H1 (cell line): ENCODE measurements at regions not wholly inside any gene's neighbourhood (a gene's known extent, or its start where the extent isn't known, plus 50 kb on each side); places are given as distances from the start of the nearest gene placed in this dataset.

Experiments used
- CTCF ChIA-PET: fragments of 300-600 bp; sonication (Branson Sonifier 250); formaldehyde crosslinking; loops from one replicate; lab custom pipeline; 2021; ENCODE audit not compliant: partially characterized antibody; lab: Charles Lee
- POLR2A ChIA-PET: fragments of 300-600 bp; sonication (Branson Sonifier 250); formaldehyde crosslinking; loops from one replicate; lab custom pipeline; 2021; ENCODE audit warnings: inconsistent platforms; ENCODE audit not compliant: partially characterized antibody; lab: Charles Lee
- DNase-seq, 2 experiments: peaks; one replicate each; pipeline versions ENCODE4 v3.0.0 to v3.0.0-alpha.2; 2010 to 2022; ENCODE audit warnings: low spot score in 2 of 2, low read depth in 1 of 2, mixed read lengths in 1 of 2
- FAIRE-seq: peaks from 2 replicates; lab custom pipeline; 2011; peaks lifted over from hg19 to GRCh38; lab: Jason Lieb, UNC
- H2AFZ ChIP-seq: 2 replicates; pipeline ENCODE4 v1.8.1; 2012; ENCODE audit warnings: low read length, inconsistent platforms
- H2AK5ac ChIP-seq: 2 replicates; pipeline ENCODE4 v1.6.1; 2013; ENCODE audit warnings: low read depth, low read length
- H2BK120ac ChIP-seq: replicated peaks from 2 replicates; pipeline ENCODE3; 2013; ENCODE audit warnings: low read depth, low read length, inconsistent platforms
- H2BK12ac ChIP-seq: 2 replicates; pipeline ENCODE4 v1.6.1; 2013; ENCODE audit warnings: low read depth, low read length
- H2BK15ac ChIP-seq: 2 replicates; pipeline ENCODE4 v1.6.1; 2013; ENCODE audit warnings: low read length
- H2BK20ac ChIP-seq: 2 replicates; pipeline ENCODE4 v1.6.1; 2013; ENCODE audit warnings: low read length
- H2BK5ac ChIP-seq: 2 replicates; pipeline ENCODE4 v1.6.1; 2013; ENCODE audit warnings: low read depth, low read length
- H3K14ac ChIP-seq: 2 replicates; pipeline ENCODE4 v1.6.1; 2013; ENCODE audit warnings: inconsistent platforms; ENCODE audit not compliant: insufficient read length
- H3K18ac ChIP-seq: 2 replicates; pipeline ENCODE4 v1.6.1; 2013; ENCODE audit warnings: low read length; ENCODE audit errors: extremely low read depth
- H3K23ac ChIP-seq: 2 replicates; pipeline ENCODE4 v1.6.1; 2013; ENCODE audit warnings: inconsistent platforms; ENCODE audit not compliant: insufficient read length
- H3K23me2 ChIP-seq: 2 replicates; pipeline ENCODE4 v1.6.1; 2013; ENCODE audit warnings: low read depth, low read length
- H3K27ac ChIP-seq: 2 replicates; pipeline ENCODE4 v1.6.1; 2011; ENCODE audit warnings: low read depth, low read length, inconsistent platforms
- H3K27me3 ChIP-seq, 4 experiments: replicated peaks in 1 of 4; 1 replicate in 1 of 4; 2 replicates in 3 of 4; pipeline versions ENCODE4 v1.6.1 to v1.8.1; 2011 to 2013; ENCODE audit warnings: low read length in 3 of 4, mild to moderate bottlenecking in 3 of 4, inconsistent platforms in 2 of 4, mixed read lengths in 2 of 4, moderate library complexity in 1 of 4; ENCODE audit not compliant: control insufficient read depth in 3 of 4, insufficient read depth in 3 of 4; ENCODE audit errors: extremely low read depth in 1 of 4
- H3K36me3 ChIP-seq, 4 experiments: 2 replicates each; pipeline versions ENCODE4 v1.6.1 to v1.8.1; 2011 to 2013; ENCODE audit warnings: mild to moderate bottlenecking in 4 of 4, low read length in 3 of 4, moderate library complexity in 2 of 4, control low read depth in 1 of 4, inconsistent platforms in 1 of 4; ENCODE audit not compliant: insufficient read depth in 4 of 4, control insufficient read depth in 2 of 4
- H3K4ac ChIP-seq: replicated peaks from 2 replicates; pipeline ENCODE3; 2013; ENCODE audit warnings: low read length, low read depth, mixed read lengths, inconsistent platforms; ENCODE audit not compliant: insufficient read length
- H3K4me1 ChIP-seq, 4 experiments: replicated peaks in 1 of 4; 1 replicate in 1 of 4; 2 replicates in 3 of 4; pipeline versions ENCODE4 v1.6.1 to v1.8.1; 2011 to 2013; ENCODE audit warnings: low read length in 3 of 4, inconsistent platforms in 2 of 4, mixed read lengths in 1 of 4; ENCODE audit not compliant: insufficient read depth in 4 of 4, control insufficient read depth in 3 of 4
- H3K4me2 ChIP-seq, 2 experiments: 2 replicates each; pipeline versions ENCODE4 v1.6.1 to v1.8.1; 2011 to 2013; ENCODE audit warnings: low read depth in 2 of 2, low read length in 2 of 2, control low read depth in 1 of 2, inconsistent platforms in 1 of 2, mild to moderate bottlenecking in 1 of 2; ENCODE audit not compliant: insufficient read depth in 1 of 2
- H3K4me3 ChIP-seq, 4 experiments: fragments of 200-600, 300-600 bp in 1 of 4; sonication (generic), shearing (Covaris generic), sonication (Bioruptor Twin) in 1 of 4; 2 replicates each; pipeline versions ENCODE4 v1.5.1 to v1.8.1; 2011 to 2016; ENCODE audit warnings: low read length in 4 of 4, low read depth in 3 of 4, control low read depth in 2 of 4, inconsistent platforms in 2 of 4, mild to moderate bottlenecking in 2 of 4, mixed read lengths in 1 of 4, moderate library complexity in 1 of 4; ENCODE audit not compliant: insufficient read depth in 2 of 4; ENCODE audit errors: extremely low read depth in 1 of 4
- H3K56ac ChIP-seq: replicated peaks from 2 replicates; pipeline ENCODE3; 2013; ENCODE audit warnings: low read depth, mild to moderate bottlenecking, mixed read lengths, low read length, inconsistent platforms; ENCODE audit not compliant: insufficient read length
- H3K79me1 ChIP-seq: 2 replicates; pipeline ENCODE4 v1.6.1; 2013; ENCODE audit warnings: low read depth, low read length, control low read depth
- H3K79me2 ChIP-seq, 2 experiments: 2 replicates each; pipeline versions ENCODE4 v1.6.1 to v1.8.1; 2012 to 2013; ENCODE audit warnings: low read length in 2 of 2, mild to moderate bottlenecking in 2 of 2, inconsistent platforms in 1 of 2; ENCODE audit not compliant: insufficient read depth in 2 of 2, control insufficient read depth in 1 of 2
- H3K9ac ChIP-seq, 4 experiments: replicated peaks in 1 of 4; 1 replicate in 1 of 4; 2 replicates in 3 of 4; pipeline versions ENCODE4 v1.6.1 to v1.8.1; 2011 to 2013; ENCODE audit warnings: low read depth in 3 of 4, low read length in 3 of 4, control low read depth in 2 of 4, mild to moderate bottlenecking in 2 of 4, moderate library complexity in 2 of 4, inconsistent platforms in 1 of 4; ENCODE audit errors: extremely low read depth in 1 of 4
- H3K9me3 ChIP-seq, 2 experiments: 2 replicates each; pipeline versions ENCODE4 v1.6.1 to v1.8.1; 2012 to 2013; ENCODE audit warnings: mild to moderate bottlenecking in 2 of 2, moderate library complexity in 2 of 2, control low read depth in 1 of 2, inconsistent platforms in 1 of 2, low read depth in 1 of 2, low read length in 1 of 2, mixed read lengths in 1 of 2; ENCODE audit not compliant: insufficient read depth in 2 of 2
- H4K20me1 ChIP-seq, 2 experiments: replicated peaks in 1 of 2; 2 replicates each; pipeline versions ENCODE3 to v1.8.1; 2011 to 2013; ENCODE audit warnings: inconsistent platforms in 2 of 2, low read length in 2 of 2, mild to moderate bottlenecking in 1 of 2; ENCODE audit not compliant: insufficient read depth in 2 of 2, control insufficient read depth in 1 of 2
- H4K5ac ChIP-seq: 2 replicates; pipeline ENCODE4 v1.6.1; 2013; ENCODE audit warnings: low read length, low read depth, mixed read lengths, inconsistent platforms; ENCODE audit not compliant: insufficient read length
- H4K8ac ChIP-seq: 2 replicates; pipeline ENCODE4 v1.8.0; 2013; ENCODE audit warnings: mild to moderate bottlenecking, moderate library complexity, low read length, inconsistent platforms; ENCODE audit not compliant: insufficient read depth; ENCODE audit errors: extremely low read depth
- H4K91ac ChIP-seq: replicated peaks from 2 replicates; pipeline ENCODE3; 2013; ENCODE audit warnings: low read length, mixed read lengths, inconsistent platforms; ENCODE audit not compliant: insufficient read length
- PHF8 ChIP-seq: fragments of 200-600 bp; sonication (generic); conservative IDR thresholded peaks from 2 replicates; pipeline ENCODE4 v1.7.1; 2012; ENCODE audit warnings: low read depth, mild to moderate bottlenecking, inconsistent platforms, low read length, moderate library complexity
- RNF2 ChIP-seq: fragments of 200-900, 300-1000 bp; sonication (generic); IDR thresholded peaks from 2 replicates; pipeline ENCODE4 v1.7.1; 2016; ENCODE audit warnings: borderline replicate concordance, low read depth, mild to moderate bottlenecking, antibody characterized with exemption, low read length; ENCODE audit not compliant: poor library complexity, severe bottlenecking; ENCODE audit errors: missing control alignments
- WGBS, 2 experiments: shearing (Covaris generic) in 1 of 2; methylation state at CpG; one replicate each; pipeline versions ENCODE4 v1.1.6 to v1.1.7; 2013 to 2015; ENCODE audit warnings: low lambda C conversion rate in 2 of 2, mixed read lengths in 2 of 2, inconsistent platforms in 1 of 2, low coverage in 1 of 2, missing lambda C conversion rate in 1 of 2; ENCODE audit not compliant: insufficient replicate concordance in 2 of 2, insufficient coverage in 1 of 2, insufficient read length in 1 of 2; ENCODE audit errors: extremely low coverage in 1 of 2, missing lambda C conversion rate in 1 of 2; 5-methylcytosine and 5-hydroxymethylcytosine counted together

DNA sequence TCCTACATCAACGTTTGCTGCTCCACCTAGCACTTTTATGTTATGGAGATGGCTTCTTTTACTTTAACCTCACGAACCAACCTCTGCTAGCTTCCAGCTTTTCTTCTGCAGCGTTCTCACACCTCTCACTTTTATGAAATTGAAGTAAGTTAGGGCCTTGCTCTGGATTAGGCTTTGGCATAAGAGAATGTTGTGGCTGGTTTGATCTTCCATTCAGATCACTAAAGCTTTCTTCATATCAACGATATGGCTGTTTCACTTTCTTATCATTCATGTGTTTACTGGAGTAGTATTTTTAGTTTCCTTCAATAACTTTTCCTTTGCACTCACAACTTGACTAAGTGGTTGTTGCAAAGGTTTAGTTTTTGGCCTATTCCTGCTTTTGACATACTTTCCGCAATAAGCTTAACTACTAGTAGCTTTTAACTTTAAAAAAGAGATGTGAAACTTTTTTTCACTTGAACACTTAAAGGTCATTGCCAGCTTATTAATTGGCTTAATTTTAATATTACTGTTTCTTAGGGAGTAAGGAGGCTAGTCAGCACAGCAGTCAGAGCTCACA lies 60.0 kb upstream of the SPRY2 start:
- POLR2A ChIA-PET = no interaction called here
- no peak for DNase-seq

More for the DNA sequence above, 60.0 kb upstream of the SPRY2 start:
- Histone ChIP-seq H3K9ac (no peak overlapping the region), H3K4me3 (no peak overlapping the region), H2BK15ac (no peak overlapping the region), H4K20me1 (no peaks in the 10 kb centered on the region), H3K27ac (no peak overlapping the region), H3K4me2 (no peak overlapping the region), H3K14ac (no peak overlapping the region), H2BK5ac (no peak overlapping the region), H3K18ac (no peak overlapping the region), H3K23me2 (no peaks in the 10 kb centered on the region), H2BK20ac (no peak overlapping the region), H2BK120ac (no peak overlapping the region), H3K4me1 (no peaks in the 10 kb centered on the region), H3K56ac (no peak overlapping the region), H2AK5ac (no peak overlapping the region), H4K91ac (no peak overlapping the region), H3K9me3 (no peaks in the 10 kb centered on the region), H3K23ac (no peak overlapping the region), H3K4ac (no peak overlapping the region), H3K27me3 (no peaks in the 10 kb centered on the region), H2BK12ac (no peak overlapping the region), H3K79me1 (no peaks in the 10 kb centered on the region), H2AFZ (no peak overlapping the region), H4K5ac (no peak overlapping the region), H3K79me2 (no peaks in the 10 kb centered on the region), H4K8ac (no peak overlapping the region), H3K36me3 (no peaks in the 10 kb centered on the region)
- no peak for FAIRE-seq
- WGBS, 2 experiments = 85% methylated on average over 5 of the region's 5 CpGs; no CpG with 5 or more reads in 1 of the 2 experiments
- no peak for TF ChIP-seq RNF2
- no peak for TF ChIP-seq PHF8
- CTCF ChIA-PET = interaction anchor here (1.2 to 1.7 kb wide), 3 partner anchors 10 to 36 kb away, joined by 3 to 6 read pairs (median 4); no protein-coding TSS in a partner anchor
